Mesenchymal stem cell (in vitro differentiated cells and primary cell): ENCODE measurements at regions not wholly inside any gene's neighbourhood (a gene's known extent, or its start where the extent isn't known, plus 50 kb on each side); places are given as distances from the start of the nearest gene placed in this dataset.

Experiments used
- DNase-seq: peaks from one replicate; pipeline ENCODE4 v3.0.0-alpha.2; 2013
- H2AFZ ChIP-seq: one replicate; pipeline ENCODE4 v1.6.1; 2013; ENCODE audit warnings: low read depth, mild to moderate bottlenecking, control low read depth, inconsistent platforms, low read length, moderate library complexity
- H2AK5ac ChIP-seq: 2 replicates; pipeline ENCODE4 v1.6.1; 2013; ENCODE audit warnings: low read length, moderate library complexity, mild to moderate bottlenecking, inconsistent platforms; ENCODE audit not compliant: severe bottlenecking
- H2BK120ac ChIP-seq: one replicate; pipeline ENCODE4 v1.6.1; 2013; ENCODE audit warnings: low read depth, mild to moderate bottlenecking, inconsistent platforms, low read length, moderate library complexity
- H2BK12ac ChIP-seq, 2 experiments: one replicate each; pipeline ENCODE4 v1.6.1; 2013; ENCODE audit warnings: inconsistent platforms in 2 of 2, low read length in 2 of 2, mild to moderate bottlenecking in 2 of 2, moderate library complexity in 2 of 2, control low read depth in 1 of 2
- H2BK15ac ChIP-seq: one replicate; pipeline ENCODE4 v1.6.1; 2013; ENCODE audit warnings: mild to moderate bottlenecking, low read depth, inconsistent platforms; ENCODE audit not compliant: poor library complexity, severe bottlenecking
- H2BK5ac ChIP-seq: 2 replicates; pipeline ENCODE4 v1.6.1; 2013; ENCODE audit warnings: low read depth, mild to moderate bottlenecking, low read length, control low read depth, inconsistent platforms; ENCODE audit not compliant: poor library complexity, severe bottlenecking
- H3K14ac ChIP-seq, 2 experiments: one replicate each; pipeline ENCODE4 v1.6.1; 2013; ENCODE audit warnings: inconsistent platforms in 2 of 2, low read length in 2 of 2, control low read depth in 1 of 2, mild to moderate bottlenecking in 1 of 2, moderate library complexity in 1 of 2
- H3K18ac ChIP-seq, 2 experiments: one replicate each; pipeline ENCODE4 v1.6.1; 2013; ENCODE audit warnings: inconsistent platforms in 2 of 2, low read length in 2 of 2, control low read depth in 1 of 2, low read depth in 1 of 2, mild to moderate bottlenecking in 1 of 2
- H3K23ac ChIP-seq, 2 experiments: one replicate each; pipeline ENCODE4 v1.6.1; 2013; ENCODE audit warnings: inconsistent platforms in 2 of 2, low read length in 2 of 2, mild to moderate bottlenecking in 2 of 2, moderate library complexity in 2 of 2, control low read depth in 1 of 2
- H3K27ac ChIP-seq: 2 replicates; pipeline ENCODE4 v1.5.1; 2013; ENCODE audit warnings: mild to moderate bottlenecking, moderate library complexity, low read length, control low read depth, inconsistent platforms; ENCODE audit not compliant: poor library complexity, severe bottlenecking
- H3K27me3 ChIP-seq, 2 experiments: 2 replicates each; pipeline versions ENCODE4 v1.6.1 to v1.7.0; 2013; ENCODE audit warnings: low read length in 2 of 2, mild to moderate bottlenecking in 2 of 2, moderate library complexity in 2 of 2, control low read depth in 1 of 2, inconsistent platforms in 1 of 2; ENCODE audit not compliant: control insufficient read depth in 1 of 2, insufficient read depth in 1 of 2
- H3K36me3 ChIP-seq, 2 experiments: 2 replicates each; pipeline versions ENCODE4 v1.6.1 to v1.7.0; 2013; ENCODE audit warnings: low read length in 2 of 2, control low read depth in 1 of 2, inconsistent platforms in 1 of 2, low read depth in 1 of 2, mild to moderate bottlenecking in 1 of 2; ENCODE audit not compliant: insufficient read depth in 2 of 2, control insufficient read depth in 1 of 2
- H3K4ac ChIP-seq, 2 experiments: one replicate each; pipeline ENCODE4 v1.6.1; 2013; ENCODE audit warnings: inconsistent platforms in 2 of 2, low read length in 2 of 2, mild to moderate bottlenecking in 2 of 2, moderate library complexity in 2 of 2, control low read depth in 1 of 2, low read depth in 1 of 2
- H3K4me1 ChIP-seq: 2 replicates; pipeline ENCODE4 v1.6.1; 2013; ENCODE audit warnings: low read depth, low read length, control low read depth; ENCODE audit not compliant: control insufficient read depth, insufficient read depth
- H3K4me2 ChIP-seq: 2 replicates; pipeline ENCODE4 v1.6.1; 2013; ENCODE audit warnings: low read length, mild to moderate bottlenecking, inconsistent platforms; ENCODE audit not compliant: poor library complexity, severe bottlenecking
- H3K4me3 ChIP-seq, 2 experiments: 2 replicates each; pipeline versions ENCODE4 v1.5.1 to v1.7.0; 2013; ENCODE audit warnings: low read length in 2 of 2, mild to moderate bottlenecking in 2 of 2, control low read depth in 1 of 2, low read depth in 1 of 2; ENCODE audit not compliant: insufficient read depth in 1 of 2
- H3K79me1 ChIP-seq: replicated peaks from 2 replicates; pipeline ENCODE4 v1.6.1; 2013; ENCODE audit warnings: mild to moderate bottlenecking, control low read depth, low read length, inconsistent platforms; ENCODE audit not compliant: poor library complexity, severe bottlenecking
- H3K9ac ChIP-seq: 2 replicates; pipeline ENCODE4 v1.7.0; 2013; ENCODE audit warnings: mild to moderate bottlenecking, low read length, moderate library complexity
- H3K9me3 ChIP-seq: 2 replicates; pipeline ENCODE4 v1.7.0; 2013; ENCODE audit warnings: mild to moderate bottlenecking, low read length; ENCODE audit not compliant: control insufficient read depth
- H4K8ac ChIP-seq: one replicate; pipeline ENCODE4 v1.6.1; 2013; ENCODE audit warnings: inconsistent platforms, mild to moderate bottlenecking, low read length, moderate library complexity
- H4K91ac ChIP-seq: one replicate; pipeline ENCODE4 v1.6.1; 2013; ENCODE audit warnings: mild to moderate bottlenecking, low read length, inconsistent platforms
- whole genome bisulfite sequencing: methylation state at CpG from one replicate; pipeline ENCODE4 v1.1.7; 2013; ENCODE audit warnings: mixed read lengths; 5-methylcytosine and 5-hydroxymethylcytosine counted together

DNA sequence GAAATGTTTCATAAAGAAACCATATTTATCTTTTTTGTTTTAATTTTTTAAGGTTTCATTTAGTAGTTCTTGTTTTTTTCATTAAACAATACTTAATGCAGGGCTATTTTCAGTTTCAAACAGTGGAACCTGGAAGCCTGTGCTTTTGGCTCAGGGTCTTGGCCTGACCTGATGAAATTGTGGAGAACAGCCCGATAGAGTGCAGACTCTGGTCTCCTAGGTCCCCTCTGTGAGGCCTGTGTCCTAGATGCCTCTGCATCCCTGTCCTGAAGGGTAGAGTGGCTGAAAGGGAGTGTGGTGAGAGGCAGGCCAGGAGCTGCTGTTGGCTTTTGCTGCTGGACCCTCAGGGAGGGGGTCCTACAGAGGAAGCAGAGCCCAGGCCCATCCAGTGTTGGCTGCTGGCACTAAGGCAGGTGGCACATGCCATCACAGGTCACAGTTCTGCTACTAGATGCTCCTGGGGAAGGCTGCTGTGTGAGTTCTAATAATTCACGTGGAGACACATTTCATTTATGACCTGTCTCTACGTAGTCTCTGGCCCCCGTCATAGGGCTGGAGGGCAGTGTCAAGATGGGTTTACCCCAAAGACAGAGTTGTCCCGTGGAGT is 201.0 kb upstream of the COPS8 start:
- no peak overlapping the region for H4K8ac ChIP-seq
- no peak overlapping the region for H3K23ac ChIP-seq
- no peak overlapping the region for H2BK5ac ChIP-seq
- no peak overlapping the region for H3K27ac ChIP-seq
- H3K4ac ChIP-seq: no peak overlapping the region
- peak overlapping the region in 1 of 2 experiments; percentile 75 for H2BK12ac ChIP-seq
- WGBS: 76% methylated on average over 5 of the region's 5 CpGs
- no peak overlapping the region for H2BK15ac ChIP-seq
- peaks cover 9% of the 10 kb centered on the region for H3K9me3 ChIP-seq
- H2BK120ac ChIP-seq: no peak overlapping the region
- H3K14ac ChIP-seq: peak overlapping the region in 1 of 2 experiments; percentile 66
- no peak overlapping the region for H2AK5ac ChIP-seq
- no peak overlapping the region for H3K9ac ChIP-seq
- no peaks in the 10 kb centered on the region for H3K27me3 ChIP-seq
- peak overlapping the region; percentile 63 for H4K91ac ChIP-seq
- no peak overlapping the region for H3K4me3 ChIP-seq
- no peaks in the 10 kb centered on the region for H3K36me3 ChIP-seq
- no peak for DNase-seq
- H2AFZ ChIP-seq: no peak overlapping the region
- H3K4me2 ChIP-seq: no peak overlapping the region
- peak overlapping the region; percentile 7 to 61 for H3K18ac ChIP-seq
- no peaks in the 10 kb centered on the region for H3K79me1 ChIP-seq
- H3K4me1 ChIP-seq: peaks cover 5% of the 10 kb centered on the region

- Histone ChIP-seq H3K4me1 (peaks cover 5% of the 10 kb centered on the region), H3K79me1 (no peaks in the 10 kb centered on the region), H2AFZ (no peak overlapping the region), H3K4me3 (no peak overlapping the region), H3K14ac (no peak overlapping the region), H3K4me2 (no peak overlapping the region), H2BK15ac (no peak overlapping the region), H3K27ac (no peak overlapping the region), H3K9ac (no peak overlapping the region), H2BK12ac (peak overlapping the region; percentile 87 to 97), H2BK120ac (no peak overlapping the region), H3K23ac (no peak overlapping the region), H4K91ac (no peak overlapping the region), H4K8ac (peak overlapping the region; percentile 55), H3K36me3 (no peaks in the 10 kb centered on the region), H2AK5ac (peak overlapping the region; percentile 71), H3K27me3 (no peaks in the 10 kb centered on the region), H3K4ac (peak overlapping the region in 1 of 2 experiments; percentile 44), H2BK5ac (no peak overlapping the region), H3K18ac (peak overlapping the region in 1 of 2 experiments; percentile 85), H3K9me3 (peaks cover 9% of the 10 kb centered on the region)
- WGBS: 93% methylated on average over 7 of the region's 8 CpGs
- peak; percentile 26 for DNase-seq
Observed at GRCh38 chr2:236886456-236886855, 199.2 kb upstream of the COPS8 start.

DNA sequence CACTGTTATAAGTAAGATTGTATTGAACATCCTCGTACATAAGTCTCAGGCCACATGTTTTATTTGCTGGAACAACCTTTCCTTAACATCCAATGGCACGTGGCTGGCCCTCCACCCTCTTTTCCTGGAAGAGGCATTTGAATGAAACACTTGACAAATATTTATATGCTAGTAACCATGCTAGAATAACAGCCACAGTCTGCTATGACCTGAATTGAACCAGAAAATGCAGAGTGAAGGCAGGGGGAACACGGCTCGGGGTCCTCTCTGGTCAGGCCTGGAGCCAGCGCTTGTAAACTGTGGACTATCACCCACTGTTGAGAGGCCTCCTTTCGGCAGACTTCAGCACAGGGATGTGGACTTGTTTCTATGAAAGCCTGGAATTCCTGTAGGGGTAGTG is 198.2 kb upstream of the COPS8 start:
- H3K79me1 ChIP-seq: no peaks in the 10 kb centered on the region
- H2AFZ ChIP-seq: no peak overlapping the region
- H3K36me3 ChIP-seq: no peaks in the 10 kb centered on the region
- peaks cover 5% of the 10 kb centered on the region for H3K9me3 ChIP-seq
- H3K23ac ChIP-seq: no peak overlapping the region
- H3K27ac ChIP-seq: peak overlapping the region; percentile 33
- peak overlapping the region in 1 of 2 experiments; percentile 4 for H2BK12ac ChIP-seq
- peak overlapping the region; percentile 75 for H3K9ac ChIP-seq
- H3K4me3 ChIP-seq: peak overlapping the region in 1 of 2 experiments; percentile 21
- H2BK5ac ChIP-seq: no peak overlapping the region
- H4K8ac ChIP-seq: peak overlapping the region; percentile 76
- H3K4me2 ChIP-seq: no peak overlapping the region
- DNase-seq: peak; percentile 84
- no peak overlapping the region for H2AK5ac ChIP-seq
- no peaks in the 10 kb centered on the region for H3K27me3 ChIP-seq
- H2BK15ac ChIP-seq: no peak overlapping the region
- no peak overlapping the region for H3K14ac ChIP-seq
- peak overlapping the region; percentile 20 for H2BK120ac ChIP-seq
- H3K4me1 ChIP-seq: peaks cover 5% of the 10 kb centered on the region
- no peak overlapping the region for H3K4ac ChIP-seq
- WGBS: 21% methylated on average over 5 of the region's 6 CpGs
- peak overlapping the region; percentile 96 for H4K91ac ChIP-seq
- peak overlapping the region in 1 of 2 experiments; percentile 95 for H3K18ac ChIP-seq

GRCh38 chr2:236887953-236888793 is 197.5 kb upstream of the COPS8 start:
- Histone ChIP-seq H3K4me2 (no peak overlapping the region), H3K9me3 (no peaks in the 10 kb centered on the region), H2BK12ac (peak overlapping the region; percentile 4 to 75), H3K4me1 (peaks cover 3% of the 10 kb centered on the region), H3K14ac (peak overlapping the region in 1 of 2 experiments; percentile 5), H3K18ac (peak overlapping the region; percentile 50 to 95), H2BK120ac (peak overlapping the region; percentile 20), H2AK5ac (peak overlapping the region; percentile 58), H3K9ac (peak overlapping the region; percentile 75), H2AFZ (no peak overlapping the region), H2BK5ac (no peak overlapping the region), H3K36me3 (no peaks in the 10 kb centered on the region), H4K8ac (peak overlapping the region; percentile 89), H3K4ac (peak overlapping the region; percentile 19 to 76), H3K79me1 (no peaks in the 10 kb centered on the region), H3K23ac (no peak overlapping the region), H3K27ac (no peak overlapping the region), H3K4me3 (peak overlapping the region in 1 of 2 experiments; percentile 21), H4K91ac (peak overlapping the region; percentile 96), H2BK15ac (peak overlapping the region; percentile 65), H3K27me3 (no peaks in the 10 kb centered on the region)
- peak; percentile 35 for DNase-seq
- WGBS: 82% methylated on average over 15 of the region's 15 CpGs
